ENCODE measurements at regions not wholly inside any gene's neighbourhood (a gene's known extent, or its start where the extent isn't known, plus 50 kb on each side); places are given as distances from the start of the nearest gene placed in this dataset.
"Not testable (repeated sequence)": the region's sequence is repeated elsewhere in the genome, so short reads cannot be mapped to it uniquely, and the experiment has no call there.

- not testable (repeated sequence) for TF ChIP-seq CTCF (IDR thresholded peaks at IDR 0.05 in 4 of 5, conservative IDR thresholded peaks at IDR 0.05 in 1 of 5); POLR2A (IDR thresholded peaks at IDR 0.05)
These were observed 242.9 kb downstream of the FAM72C start for GRCh38 chr1:143728802-143729448.

Data from gastrocnemius medialis (tissue), 4 donors.